GM12878 (cell line): ENCODE measurements at regions not wholly inside any gene's neighbourhood (a gene's known extent, or its start where the extent isn't known, plus 50 kb on each side); places are given as distances from the start of the nearest gene placed in this dataset.

ENCODE experiments used
- CEBPB ChIP-seq, 2 experiments: fragments of 150-350 bp in 1 of 2; IDR thresholded peaks; 2 replicates each; pipeline ENCODE4 v1.6.1; 2012 to 2014; ENCODE audit warnings: low read depth in 2 of 2, low read length in 2 of 2, borderline replicate concordance in 1 of 2, inconsistent platforms in 1 of 2
- CHD2 ChIP-seq: IDR thresholded peaks from 2 replicates; pipeline ENCODE4 v1.6.1; 2011; ENCODE audit warnings: low read depth, low read length, improper control_type of control experiment, borderline replicate concordance
- ELK1 ChIP-seq: IDR thresholded peaks from 2 replicates; pipeline ENCODE4 v1.6.1; 2012; ENCODE audit warnings: low read depth, low read length, improper control_type of control experiment
- FOXM1 ChIP-seq: IDR thresholded peaks from 2 replicates; pipeline ENCODE4 v1.6.1; 2012; ENCODE audit warnings: low read depth, mild to moderate bottlenecking, inconsistent platforms, low read length, moderate library complexity
- MXI1 ChIP-seq: fragments of 150-350 bp; IDR thresholded peaks from 2 replicates; pipeline ENCODE4 v1.6.1; 2011; ENCODE audit warnings: low read depth, mild to moderate bottlenecking, inconsistent platforms, low read length, improper control_type of control experiment
- NRF1 ChIP-seq: conservative IDR thresholded peaks from 2 replicates; pipeline ENCODE4 v1.6.1; 2011; ENCODE audit warnings: mild to moderate bottlenecking, low read depth, low read length, improper control_type of control experiment
- REST ChIP-seq: IDR thresholded peaks from 2 replicates; pipeline ENCODE4 v1.6.1; 2012; ENCODE audit warnings: mild to moderate bottlenecking, low read depth, low read length

GRCh38 chr21:41689289-41689583 is 77.6 kb downstream of the RIPK4 start:
- no peak for TF ChIP-seq ELK1
- TF ChIP-seq FOXM1: no peak
- TF ChIP-seq CHD2: no peak
- no peak for TF ChIP-seq REST
- TF ChIP-seq CEBPB (IDR thresholded peaks at IDR 0.05; ENCODE audit: borderline replicate concordance in 1 of 2, low read depth in 2 of 2, low read length in 2 of 2): no peak
- no peak for TF ChIP-seq NRF1
- no peak for TF ChIP-seq MXI1
